ENCODE measurements at regions not wholly inside any gene's neighbourhood (a gene's known extent, or its start where the extent isn't known, plus 50 kb on each side); places are given as distances from the start of the nearest gene placed in this dataset.

DNA sequence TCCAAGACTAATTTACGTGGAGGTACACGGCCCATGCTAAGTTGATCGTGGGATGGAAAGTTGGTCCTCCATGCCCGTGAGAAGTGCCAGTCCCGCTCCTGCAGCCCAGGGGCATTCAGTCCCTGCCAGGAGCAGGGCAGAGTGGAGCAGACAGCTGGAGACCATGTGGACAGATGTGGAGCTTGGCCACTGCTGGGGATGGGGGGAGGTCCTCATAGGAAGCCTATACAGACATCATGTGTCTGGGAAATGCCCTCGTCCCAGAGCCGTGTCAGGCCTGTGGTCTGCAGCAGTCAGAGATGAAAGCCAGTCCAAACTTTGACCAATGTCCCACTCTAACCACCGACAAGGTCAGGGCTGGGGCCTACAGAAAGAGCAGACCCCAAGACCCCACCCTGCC, 118.4 kb downstream of the CPZ start:
- TF ChIP-seq CTCF (IDR thresholded peaks at IDR 0.05): no peak
- TF ChIP-seq POLR2A (IDR thresholded peaks at IDR 0.05): no peak

Measured in right lobe of liver (tissue), 4 donors.